ENCODE measurements at regions not wholly inside any gene's neighbourhood (a gene's known extent, or its start where the extent isn't known, plus 50 kb on each side); places are given as distances from the start of the nearest gene placed in this dataset.

DNA sequence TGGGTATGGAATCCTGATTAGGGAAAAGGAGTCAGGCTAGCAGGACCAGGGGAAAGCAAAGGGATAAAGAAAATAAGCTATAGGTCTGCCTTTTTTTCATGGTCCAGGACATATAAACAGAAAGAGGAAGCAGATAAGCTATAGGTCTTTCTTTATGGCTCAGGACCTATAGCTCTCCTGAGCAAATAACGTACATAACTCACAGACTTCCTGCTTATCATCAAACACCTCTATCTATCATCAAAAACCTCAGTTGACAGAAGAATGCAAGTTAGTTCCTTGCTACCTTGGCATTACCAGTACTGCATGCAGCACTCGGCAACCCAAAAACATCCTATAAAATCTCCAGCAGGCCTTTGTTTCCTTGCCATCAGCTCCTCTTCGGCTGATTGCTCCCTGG lies 238.7 kb upstream of the OR4E1 start:
- Histone ChIP-seq H3K27ac (no peak overlapping the region), H3K4me3 (no peak overlapping the region), H3K27me3 (ENCODE audit: insufficient read depth, low read depth) (no peaks in the 10 kb centered on the region), H3K4me2 (no peak overlapping the region), H3K4me1 (replicated peaks; ENCODE audit: insufficient read depth) (peaks cover 35% of the 10 kb centered on the region), H3K9me3 (ENCODE audit: insufficient read depth, low read depth) (no peaks in the 10 kb centered on the region), H4K20me1 (ENCODE audit: insufficient read depth) (no peaks in the 10 kb centered on the region), H3F3A (ENCODE audit: insufficient read depth, low read depth) (peaks cover 16% of the 10 kb centered on the region), H2AFZ (no peak overlapping the region), H3K36me3 (ENCODE audit: low read depth) (no peaks in the 10 kb centered on the region), H3K9me2 (ENCODE audit: insufficient read depth) (no peaks in the 10 kb centered on the region), H3K79me2 (ENCODE audit: low read depth) (no peaks in the 10 kb centered on the region)
- POLR2A ChIA-PET (ENCODE audit: unreplicated experiment) = no interaction called here
- intact Hi-C loops (cut with micrococcal nuclease; ENCODE audit: unreplicated experiment) = loop anchor here (2.0 to 10.0 kb wide), 2 partner anchors 20 to 352 kb away; no protein-coding TSS in a partner anchor
- no peak for DNase-seq
- TF ChIP-seq, protein P1, sequence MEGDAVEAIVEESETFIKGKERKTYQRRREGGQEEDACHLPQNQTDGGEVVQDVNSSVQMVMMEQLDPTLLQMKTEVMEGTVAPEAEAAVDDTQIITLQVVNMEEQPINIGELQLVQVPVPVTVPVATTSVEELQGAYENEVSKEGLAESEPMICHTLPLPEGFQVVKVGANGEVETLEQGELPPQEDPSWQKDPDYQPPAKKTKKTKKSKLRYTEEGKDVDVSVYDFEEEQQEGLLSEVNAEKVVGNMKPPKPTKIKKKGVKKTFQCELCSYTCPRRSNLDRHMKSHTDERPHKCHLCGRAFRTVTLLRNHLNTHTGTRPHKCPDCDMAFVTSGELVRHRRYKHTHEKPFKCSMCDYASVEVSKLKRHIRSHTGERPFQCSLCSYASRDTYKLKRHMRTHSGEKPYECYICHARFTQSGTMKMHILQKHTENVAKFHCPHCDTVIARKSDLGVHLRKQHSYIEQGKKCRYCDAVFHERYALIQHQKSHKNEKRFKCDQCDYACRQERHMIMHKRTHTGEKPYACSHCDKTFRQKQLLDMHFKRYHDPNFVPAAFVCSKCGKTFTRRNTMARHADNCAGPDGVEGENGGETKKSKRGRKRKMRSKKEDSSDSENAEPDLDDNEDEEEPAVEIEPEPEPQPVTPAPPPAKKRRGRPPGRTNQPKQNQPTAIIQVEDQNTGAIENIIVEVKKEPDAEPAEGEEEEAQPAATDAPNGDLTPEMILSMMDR (conservative IDR thresholded peaks at IDR 0.05) = no peak
- no TSS peak for BruUV-seq (replicated peaks)
- CTCF ChIA-PET = no interaction called here

- H3K9me2 ChIP-seq (ENCODE audit: insufficient read depth) = no peaks in the 10 kb centered on the region
- H3F3A ChIP-seq (ENCODE audit: insufficient read depth, low read depth) = peaks cover 11% of the 10 kb centered on the region
- CTCF ChIA-PET = no interaction called here
- no peak for TF ChIP-seq EZH2 (IDR thresholded peaks at IDR 0.05; ENCODE audit: low read depth)
- TF ChIP-seq, protein P1 (conservative IDR thresholded peaks at IDR 0.05) = no peak
- no TSS peak for BruUV-seq (replicated peaks)
- no peaks in the 10 kb centered on the region for H3K79me2 ChIP-seq (ENCODE audit: low read depth)
- H3K4me2 ChIP-seq = no peak overlapping the region
- intact Hi-C loops (cut with micrococcal nuclease; ENCODE audit: unreplicated experiment) = loop anchor here (2.0 to 10.0 kb wide), 2 partner anchors 21 to 353 kb away; no protein-coding TSS in a partner anchor
- H3K9me3 ChIP-seq (ENCODE audit: insufficient read depth, low read depth) = no peaks in the 10 kb centered on the region
- H2AFZ ChIP-seq = no peak overlapping the region
- no peak overlapping the region for H3K27ac ChIP-seq
- peaks cover 30% of the 10 kb centered on the region for H3K4me1 ChIP-seq (replicated peaks; ENCODE audit: insufficient read depth)
- DNase-seq = no peak
- H4K20me1 ChIP-seq (ENCODE audit: insufficient read depth) = no peaks in the 10 kb centered on the region
- POLR2A ChIA-PET (ENCODE audit: unreplicated experiment) = no interaction called here
- no peaks in the 10 kb centered on the region for H3K36me3 ChIP-seq (ENCODE audit: low read depth)
- no peaks in the 10 kb centered on the region for H3K27me3 ChIP-seq (ENCODE audit: insufficient read depth, low read depth)
- no peak overlapping the region for H3K4me3 ChIP-seq
These were observed 238.3 kb upstream of the OR4E1 start for GRCh38 chr14:21911877-21912276.

DNA sequence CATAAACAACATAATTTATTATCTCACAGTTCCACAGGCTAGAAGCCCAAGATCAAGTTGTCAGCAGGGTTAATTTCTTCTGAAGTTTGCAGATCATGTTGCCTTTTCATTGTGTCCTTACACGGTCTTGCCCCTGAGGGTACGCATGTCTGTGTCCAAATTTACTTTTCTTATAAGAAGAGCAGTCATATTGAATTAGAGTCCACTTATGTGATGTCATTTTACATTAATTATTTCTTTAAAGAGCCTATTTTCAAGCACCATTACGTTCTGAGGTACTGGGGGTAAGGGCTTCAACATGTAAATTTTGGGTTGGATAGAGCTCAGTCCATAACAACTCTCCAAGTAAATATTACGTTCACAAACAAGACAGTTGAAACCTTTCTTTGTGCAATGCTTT lies 236.6 kb upstream of the OR4E1 start:
- Histone ChIP-seq H4K20me1 (ENCODE audit: insufficient read depth) (no peaks in the 10 kb centered on the region), H3K4me3 (no peak overlapping the region), H3K27ac (no peak overlapping the region), H3K27me3 (ENCODE audit: insufficient read depth, low read depth) (no peaks in the 10 kb centered on the region), H3K36me3 (ENCODE audit: low read depth) (no peaks in the 10 kb centered on the region), H2AFZ (no peak overlapping the region), H3K9me2 (ENCODE audit: insufficient read depth) (no peaks in the 10 kb centered on the region), H3K4me1 (replicated peaks; ENCODE audit: insufficient read depth) (peaks cover 14% of the 10 kb centered on the region), H3F3A (ENCODE audit: insufficient read depth, low read depth) (peaks cover 3% of the 10 kb centered on the region; the same call in 1 of the 2 replicates), H3K4me2 (no peak overlapping the region), H3K9me3 (ENCODE audit: insufficient read depth, low read depth) (no peaks in the 10 kb centered on the region), H3K79me2 (ENCODE audit: low read depth) (no peaks in the 10 kb centered on the region)
- BruUV-seq (replicated peaks) = no TSS peak
- ChIA-PET CTCF (interaction anchor here (0.6 kb wide), 1 partner anchor 453 kb away, joined by 4 read pairs; no protein-coding TSS in a partner anchor), POLR2A (ENCODE audit: unreplicated experiment) (no interaction called here)
- DNase-seq = no peak
- TF ChIP-seq, protein P1 (conservative IDR thresholded peaks at IDR 0.05) = no peak
- no peak for TF ChIP-seq EZH2 (IDR thresholded peaks at IDR 0.05; ENCODE audit: low read depth)
- intact Hi-C loops (cut with micrococcal nuclease; ENCODE audit: unreplicated experiment) = loop anchor here (10.0 kb wide), 1 partner anchor 355 kb away; no protein-coding TSS in a partner anchor

Data from PC-9 (cell line).